HG03558 (cell line): ENCODE measurements at regions not wholly inside any gene's neighbourhood (a gene's known extent, or its start where the extent isn't known, plus 50 kb on each side); places are given as distances from the start of the nearest gene placed in this dataset.

Experiments used
- ATAC-seq: cut with Tn5 transposase; IDR thresholded peaks from one replicate; pipeline ENCODE4 v1.9.1; 2021; ENCODE audit warnings: moderate number of reproducible peaks; ENCODE audit not compliant: unreplicated experiment; ENCODE audit errors: extremely low read depth

DNA sequence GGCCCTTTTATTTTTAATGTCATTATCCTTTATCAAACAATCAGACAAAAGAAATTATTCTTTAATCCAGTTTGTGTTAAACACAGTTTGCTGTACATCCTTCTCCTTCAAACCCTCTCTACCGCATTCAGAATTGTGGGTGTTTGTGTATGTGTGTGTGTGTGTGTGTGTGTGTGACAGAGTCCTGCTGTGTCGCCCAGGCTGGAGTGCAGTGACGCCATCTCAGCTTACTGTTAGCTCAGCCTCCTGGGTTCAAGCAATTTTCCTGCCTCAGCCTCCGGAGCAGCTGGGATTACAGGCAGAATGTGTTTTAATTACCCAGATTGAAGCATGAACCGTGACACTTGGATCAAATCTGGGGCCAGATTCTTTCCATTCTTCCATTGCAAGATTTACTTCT is 723.7 kb downstream of the DCDC2C start:
- ATAC-seq, result no peak

DNA sequence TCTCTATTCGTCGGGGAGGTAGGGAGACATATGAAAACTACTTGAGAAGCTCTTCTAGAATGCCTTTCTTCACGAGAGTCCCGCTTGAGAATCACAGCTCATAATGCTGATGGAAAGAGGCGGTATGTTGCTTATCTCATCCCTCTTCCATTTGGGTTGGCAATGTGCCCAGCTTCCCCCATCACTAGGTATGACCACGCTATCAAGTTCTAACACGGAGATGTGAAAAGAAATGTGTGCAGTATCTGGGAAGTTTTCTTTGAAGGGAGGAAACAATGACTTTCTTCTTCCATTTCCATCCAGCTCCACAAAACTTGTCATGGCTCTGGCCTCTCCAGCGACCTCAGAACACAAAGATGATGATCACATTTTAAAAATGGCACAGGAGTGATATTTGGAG is 742.4 kb downstream of the DCDC2C start:
- ATAC-seq, result no peak

DNA sequence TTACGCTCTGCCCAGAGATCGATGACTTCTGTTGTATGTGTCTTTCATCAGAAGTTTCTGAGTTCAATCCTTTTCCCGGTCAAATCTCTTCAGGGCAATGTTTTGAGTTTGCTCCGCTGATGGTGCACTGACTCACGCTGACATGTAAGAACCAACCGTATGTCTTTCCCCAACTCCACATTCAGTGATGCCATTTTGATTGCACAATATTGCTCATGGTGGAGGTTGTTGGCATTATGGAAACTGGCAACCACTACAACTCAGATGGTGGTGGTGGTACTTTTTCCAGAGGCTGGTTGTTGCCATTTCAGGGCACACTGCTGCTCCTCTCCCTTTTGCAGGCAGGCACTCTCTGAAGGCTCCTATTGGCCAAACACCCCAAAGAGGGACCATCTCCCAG is 751.5 kb downstream of the DCDC2C start:
- no peak for ATAC-seq

DNA sequence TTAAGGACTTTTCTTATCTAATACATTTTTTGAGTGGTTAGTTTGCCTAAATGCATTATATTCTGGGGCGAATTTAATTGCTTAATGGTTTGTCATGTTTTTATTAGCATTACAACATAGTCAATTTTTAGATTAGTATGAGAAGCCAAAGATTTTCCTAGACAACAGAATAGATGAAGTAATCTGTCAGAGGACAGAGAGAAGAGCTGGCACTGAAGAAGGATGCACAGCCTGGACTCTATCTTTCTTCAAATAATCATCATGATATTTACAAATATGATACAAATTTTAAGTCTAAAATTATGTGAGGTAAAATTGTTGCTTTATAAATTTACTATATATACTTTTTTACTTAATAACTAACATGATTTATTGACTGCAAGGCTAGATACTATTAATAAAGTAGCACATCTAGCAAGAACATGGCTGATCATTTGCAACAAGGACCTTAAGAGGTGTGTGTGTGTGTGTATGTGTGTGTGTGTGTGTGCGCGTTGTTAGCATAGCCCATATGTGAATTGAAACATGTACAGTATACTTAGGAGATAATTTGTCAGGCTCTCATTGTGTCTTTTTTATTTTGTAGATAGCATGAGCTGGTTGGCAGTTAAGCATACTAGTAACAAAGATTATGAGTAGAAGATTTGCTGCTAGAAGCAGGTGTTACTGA is 752.2 kb downstream of the DCDC2C start:
- no peak for ATAC-seq

DNA sequence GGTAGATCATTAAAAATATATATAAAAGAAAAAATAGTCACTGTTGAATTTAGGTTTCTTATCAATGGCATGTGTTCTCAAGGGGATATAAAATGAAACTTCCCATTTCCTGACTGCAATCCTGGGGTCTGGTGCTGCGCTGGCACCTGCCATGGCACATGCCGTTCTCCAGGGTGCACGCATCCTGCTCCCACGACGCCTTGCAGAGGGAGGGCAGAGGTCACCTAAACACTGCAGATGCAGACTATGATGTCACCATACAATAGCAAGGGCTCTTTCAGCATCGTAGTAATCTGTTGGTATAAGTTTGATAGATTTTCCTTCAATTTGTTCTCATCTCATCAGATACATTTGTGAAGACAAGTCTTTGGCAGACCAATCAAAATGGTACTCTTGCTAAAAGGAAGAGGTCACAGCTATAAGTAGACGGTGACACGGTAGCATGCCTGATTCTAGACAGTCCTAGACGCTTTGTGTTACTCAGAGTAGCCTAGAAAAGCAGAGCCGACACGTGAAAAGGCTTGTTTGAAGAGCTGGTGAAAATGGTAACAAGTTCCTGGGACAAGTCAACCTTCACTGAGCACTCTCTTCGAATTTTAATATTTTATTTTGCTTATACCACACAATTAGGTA is 761.4 kb downstream of the DCDC2C start:
- ATAC-seq, result no peak

DNA sequence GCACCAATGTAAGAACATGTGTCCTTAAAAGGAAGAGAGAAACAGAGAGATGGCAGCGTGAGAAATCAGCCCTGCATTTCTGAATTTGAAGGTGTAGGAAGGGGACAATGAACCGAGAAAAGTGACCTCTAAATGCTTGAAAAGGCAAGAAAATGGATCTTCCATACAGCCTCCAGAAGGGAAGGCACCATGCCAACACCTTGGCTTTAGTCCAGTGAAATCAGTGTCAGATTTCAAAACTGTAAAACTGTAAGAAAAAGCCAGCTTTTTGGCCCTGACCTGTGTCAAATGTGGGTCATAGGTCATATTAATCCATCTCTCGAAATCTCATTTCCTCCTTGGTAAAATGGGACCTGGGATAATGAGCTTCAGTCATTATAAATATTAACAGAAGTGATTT is 762.3 kb downstream of the DCDC2C start:
- no peak for ATAC-seq

DNA sequence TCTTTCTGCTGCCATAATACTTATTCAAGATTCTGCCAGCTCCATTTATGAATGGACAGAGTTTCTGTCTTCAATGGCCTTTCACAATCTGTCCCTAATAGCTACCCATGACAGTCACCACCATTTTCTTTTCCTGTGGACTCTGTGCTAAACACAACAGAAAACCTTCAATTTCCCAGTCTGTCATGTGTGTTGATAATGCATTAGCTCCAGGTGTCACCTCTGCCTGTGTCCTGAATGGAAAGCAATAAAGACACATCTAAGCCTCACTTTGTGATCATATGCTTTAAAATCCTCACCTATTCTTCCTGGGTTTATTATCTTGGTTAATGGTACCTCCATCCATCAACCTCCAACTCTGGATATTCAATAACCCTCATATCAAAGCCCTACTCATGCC is 772.2 kb downstream of the DCDC2C start:
- ATAC-seq, result no peak

DNA sequence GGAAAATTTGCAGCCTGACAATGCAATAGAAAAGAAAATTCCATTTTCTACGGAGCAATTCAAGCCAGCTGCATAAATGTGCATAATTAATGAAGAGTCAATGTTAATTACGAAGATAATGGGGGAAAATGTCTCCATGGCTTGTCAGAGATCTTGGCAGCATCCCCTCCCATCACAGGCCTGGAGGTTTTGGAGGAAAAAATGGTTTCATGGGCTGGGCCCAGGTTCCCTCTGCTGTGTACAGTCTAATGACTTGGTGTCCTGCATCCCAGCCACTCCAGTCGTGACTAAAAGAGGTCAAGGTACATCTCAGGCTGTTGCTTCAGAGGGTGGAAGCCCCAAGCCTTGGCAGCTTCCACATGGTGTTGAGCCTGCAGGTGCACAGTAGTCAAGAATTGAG is 779.7 kb downstream of the DCDC2C start:
- no peak for ATAC-seq

DNA sequence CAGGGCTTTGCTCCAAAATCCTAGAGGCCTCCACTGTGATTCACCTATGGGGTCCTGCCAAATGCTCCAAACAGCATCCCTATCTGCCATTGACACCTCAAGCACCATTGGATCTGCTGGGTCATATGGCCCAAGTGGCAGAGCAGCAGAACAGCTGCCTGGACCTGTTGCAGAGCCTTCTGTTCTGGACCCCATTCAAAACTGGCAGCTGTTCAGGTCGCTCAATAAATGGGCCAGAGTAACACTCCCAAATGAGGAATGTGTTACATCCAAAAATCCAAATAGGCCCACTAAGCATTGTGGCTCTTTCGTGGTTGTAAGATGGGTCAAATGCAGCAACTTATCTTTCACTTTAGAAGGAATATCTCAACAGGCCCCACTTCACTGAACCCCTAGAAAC is 783.6 kb downstream of the DCDC2C start:
- ATAC-seq, result no peak

DNA sequence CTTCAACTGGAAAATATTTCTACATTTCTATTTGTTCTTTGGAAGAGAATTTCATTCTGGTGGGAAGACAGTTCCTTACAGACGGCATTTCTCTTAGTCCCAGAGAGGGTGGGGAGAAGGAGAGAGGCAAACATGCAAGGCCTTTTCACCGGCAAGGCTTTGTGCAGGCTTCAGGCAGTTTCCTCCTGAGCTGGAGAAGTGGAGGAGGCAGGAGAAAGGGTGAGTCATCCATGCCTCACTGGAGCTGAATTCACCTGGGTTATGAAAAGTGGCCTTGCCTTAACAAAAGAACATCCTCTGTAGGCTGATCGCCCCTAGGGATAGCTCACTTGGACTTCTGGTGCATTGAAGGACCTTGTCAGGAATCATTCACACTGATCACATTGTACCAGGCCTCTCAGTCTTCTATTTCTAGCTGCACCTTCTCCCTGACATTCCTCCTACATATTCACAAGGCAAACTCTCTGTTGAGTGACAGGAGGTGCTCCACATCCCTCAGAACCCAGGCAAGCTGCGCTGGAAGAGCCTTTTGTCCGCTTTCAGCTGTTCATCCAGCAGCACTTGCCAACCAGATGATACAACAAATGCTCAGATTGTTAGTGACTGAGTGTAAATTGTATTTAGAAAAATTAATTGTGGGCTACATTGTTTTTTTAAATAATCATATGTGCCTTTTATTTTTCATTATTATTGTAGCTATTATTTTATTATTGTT is 796.1 kb downstream of the DCDC2C start:
- ATAC-seq, result no peak

DNA sequence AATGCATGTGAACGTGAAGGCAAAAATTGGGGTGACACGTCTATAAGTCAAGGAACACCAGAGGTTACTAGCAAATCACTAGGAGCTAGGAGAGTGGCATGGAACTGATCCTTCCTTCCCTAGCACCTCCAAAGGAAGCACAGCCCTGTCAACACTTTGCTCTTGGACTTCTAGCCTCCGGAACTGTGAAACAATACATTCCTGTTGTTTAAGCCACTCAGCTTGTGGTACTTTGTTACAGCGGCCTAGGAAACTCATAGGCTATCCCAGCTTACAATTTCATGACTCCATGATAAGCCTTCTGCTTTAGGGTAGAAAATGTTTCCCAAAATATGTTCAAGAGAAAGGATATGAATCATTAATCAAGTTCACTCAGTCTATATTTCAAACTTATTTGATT is 798.1 kb downstream of the DCDC2C start:
- ATAC-seq, result no peak

DNA sequence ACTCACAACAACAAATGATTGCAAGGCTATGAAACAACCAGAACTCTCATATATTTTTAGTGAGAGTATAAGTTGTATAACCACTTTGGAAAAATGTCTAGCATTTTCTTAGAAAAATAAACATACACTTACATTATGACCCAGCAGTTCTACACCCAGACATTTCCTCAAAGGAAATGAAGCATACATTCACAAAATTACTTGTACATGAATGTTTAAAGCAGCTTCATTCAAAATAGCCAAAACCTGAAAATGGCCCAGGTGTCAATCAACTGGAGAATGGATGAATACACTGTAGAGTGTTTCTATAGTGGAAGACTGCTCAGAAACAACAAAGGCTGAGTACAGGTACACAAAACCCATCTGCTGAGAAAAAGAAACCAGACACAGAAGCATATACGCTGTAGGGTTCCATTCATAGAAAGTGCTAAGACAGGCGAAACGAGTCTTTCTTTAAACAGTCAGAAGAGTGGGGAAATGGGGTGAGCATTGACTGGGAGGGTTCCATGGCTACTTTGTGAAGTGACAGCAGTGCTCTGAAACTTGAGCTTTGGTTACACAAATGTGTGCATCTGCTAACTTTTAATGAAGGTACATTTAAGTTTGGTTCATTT is 799.0 kb downstream of the DCDC2C start:
- ATAC-seq, result no peak

DNA sequence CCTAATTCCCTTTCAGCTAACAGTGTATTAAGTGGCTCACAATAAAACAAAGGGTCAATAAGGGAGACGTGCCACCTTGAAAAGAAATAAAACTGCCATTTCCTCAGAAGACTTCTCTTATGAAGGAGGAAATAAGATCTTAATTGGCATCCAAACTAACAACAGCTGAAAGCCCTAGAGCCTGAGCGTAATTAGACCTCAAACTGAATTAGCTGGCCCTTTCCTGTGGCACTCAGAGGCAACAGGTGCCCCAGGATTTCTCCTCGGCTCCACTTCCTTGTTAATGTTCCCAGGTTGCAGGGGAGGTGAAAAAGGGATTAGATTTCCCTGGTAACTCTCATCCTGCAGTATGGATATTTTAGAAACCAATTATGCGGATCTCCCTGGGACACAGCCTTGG is 804.3 kb downstream of the DCDC2C start:
- ATAC-seq, result no peak

DNA sequence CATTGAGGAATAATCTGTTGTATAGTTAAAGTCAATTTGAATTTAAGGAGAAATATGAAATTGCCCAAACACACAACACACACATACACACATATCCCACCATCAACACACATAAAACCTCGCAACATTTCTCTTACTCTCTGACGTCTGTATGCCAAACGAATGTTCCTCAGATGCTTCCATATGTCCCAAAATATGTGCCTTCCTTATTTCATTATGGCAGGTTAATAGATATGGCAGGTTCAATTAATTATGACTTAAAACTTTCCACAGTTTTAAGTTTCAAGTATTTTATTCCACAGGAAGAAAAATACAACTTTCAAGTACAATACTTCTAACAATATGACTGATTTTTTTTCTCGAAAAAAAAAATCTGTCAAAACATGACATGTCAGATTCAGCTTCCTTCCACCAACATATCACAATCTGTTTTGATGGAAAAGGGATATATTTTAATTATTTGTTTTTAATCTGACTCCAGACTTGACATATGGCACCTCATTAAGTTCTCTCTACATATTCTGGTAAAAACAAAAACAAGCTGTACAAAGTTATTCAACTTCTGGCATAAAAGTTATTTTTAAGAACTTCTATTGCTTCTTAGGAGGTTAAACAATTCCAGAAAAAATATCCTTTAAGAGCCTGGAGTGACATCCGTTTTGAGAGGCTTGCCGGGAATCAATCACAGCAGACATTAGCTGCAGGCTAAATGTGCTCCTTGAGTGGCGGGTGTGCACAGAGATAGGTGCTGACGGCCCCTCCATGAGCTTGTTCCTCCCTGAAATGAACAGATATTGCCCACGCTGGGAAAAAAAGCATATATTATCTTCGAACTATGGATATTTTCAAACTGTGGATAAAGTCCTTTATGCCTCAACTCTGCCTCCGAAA is 812.7 kb downstream of the DCDC2C start:
- ATAC-seq, result no peak

DNA sequence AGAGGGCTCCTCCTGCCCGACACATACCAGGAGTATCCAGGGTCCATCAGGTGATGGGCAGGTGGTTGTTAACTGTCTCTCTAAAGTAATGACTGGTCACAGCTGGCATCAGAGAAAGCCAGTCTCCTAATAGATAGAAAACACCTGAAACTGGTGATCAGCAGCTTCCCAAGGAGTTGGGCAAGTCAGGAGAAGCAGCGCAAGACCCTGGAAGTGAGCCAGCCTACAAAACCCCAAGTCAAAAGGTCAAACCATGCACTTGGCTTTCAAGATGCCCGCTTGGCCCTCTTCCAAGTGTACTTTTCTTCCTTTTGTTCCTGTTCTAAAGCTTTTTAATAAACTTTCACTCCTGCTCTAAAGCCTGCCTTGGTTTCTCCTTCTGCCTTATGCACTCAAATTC is 815.2 kb downstream of the DCDC2C start:
- ATAC-seq, result no peak

DNA sequence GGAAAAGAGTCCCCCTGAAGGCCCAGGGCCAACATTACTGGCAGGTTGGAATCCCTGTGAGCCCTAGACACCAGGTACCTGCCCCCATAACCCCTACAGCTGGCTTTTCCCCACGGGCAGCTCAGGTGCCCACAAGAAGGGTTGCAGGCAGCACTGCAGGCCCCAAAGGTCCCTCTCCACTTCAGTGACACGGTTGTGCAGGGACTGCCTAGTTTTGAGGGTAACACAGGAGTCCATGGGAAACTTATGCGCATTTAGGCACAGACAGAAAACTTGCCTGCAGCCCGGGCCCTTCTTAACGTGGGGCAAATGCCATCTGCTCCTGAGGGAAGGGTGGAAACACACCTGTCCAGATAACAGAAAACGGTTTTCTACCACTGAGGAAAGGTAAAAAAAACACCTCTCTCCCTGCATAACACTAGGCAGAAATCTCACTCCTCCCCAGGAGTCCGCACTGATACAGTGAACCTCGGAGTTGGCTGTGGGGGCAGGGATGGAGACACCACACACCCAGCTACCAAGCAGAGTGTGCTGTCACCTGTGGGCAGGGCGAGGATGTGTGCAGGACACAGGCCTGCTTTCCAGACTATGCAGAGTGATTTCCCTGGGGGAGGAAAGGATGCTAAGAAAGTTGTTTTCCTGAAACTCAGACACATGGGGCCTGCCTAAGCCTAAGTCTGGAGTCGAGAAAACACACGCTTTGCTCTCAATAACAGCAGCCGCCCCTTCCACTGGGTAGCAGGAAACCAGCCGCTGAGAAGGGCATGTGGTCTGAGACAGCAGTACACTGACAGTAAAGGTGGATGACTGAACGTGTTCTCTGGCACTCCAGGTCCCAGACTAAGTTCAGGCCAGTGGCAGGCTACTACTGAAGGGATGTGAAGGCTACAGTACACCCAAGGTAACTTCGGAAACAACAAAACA is 819.4 kb downstream of the DCDC2C start:
- no peak for ATAC-seq

DNA sequence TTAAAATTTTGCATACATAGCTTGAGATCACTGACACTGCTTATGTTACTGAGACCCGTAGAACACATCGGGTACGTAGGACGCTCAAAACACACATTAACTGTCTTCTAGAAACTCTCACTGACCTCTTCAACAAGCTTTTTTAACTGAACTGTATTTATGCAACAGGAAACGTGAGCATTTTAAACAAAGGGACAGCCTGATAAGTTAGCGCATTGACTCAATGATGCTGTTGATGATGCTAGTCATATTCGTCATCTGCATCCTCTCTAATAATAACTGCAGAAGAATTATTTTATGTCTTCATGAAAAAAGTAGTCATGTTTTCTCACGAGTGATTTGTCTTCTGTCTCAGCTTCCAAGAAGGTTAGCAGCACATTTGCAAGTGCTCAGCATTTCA is 824.0 kb downstream of the DCDC2C start:
- ATAC-seq, result no peak

DNA sequence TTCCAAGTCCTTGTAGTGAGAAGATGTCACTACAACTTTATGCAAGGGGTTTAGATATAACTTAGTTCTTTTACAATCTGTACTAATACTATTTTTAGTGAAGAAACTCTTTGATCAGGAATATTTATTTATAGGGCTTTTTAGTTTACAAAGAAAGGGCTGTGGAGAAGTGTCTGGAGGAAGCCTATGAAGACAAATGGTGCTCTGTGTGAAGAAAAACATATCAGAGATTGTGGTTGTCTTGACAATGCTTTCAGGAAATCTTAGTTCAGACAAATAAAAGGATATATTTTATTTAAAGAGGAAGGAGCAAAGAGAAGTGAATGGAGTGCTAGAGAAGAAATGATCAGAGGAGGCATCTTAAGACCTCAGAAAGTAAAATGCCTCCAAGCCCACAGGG is 824.9 kb downstream of the DCDC2C start:
- ATAC-seq, result no peak

DNA sequence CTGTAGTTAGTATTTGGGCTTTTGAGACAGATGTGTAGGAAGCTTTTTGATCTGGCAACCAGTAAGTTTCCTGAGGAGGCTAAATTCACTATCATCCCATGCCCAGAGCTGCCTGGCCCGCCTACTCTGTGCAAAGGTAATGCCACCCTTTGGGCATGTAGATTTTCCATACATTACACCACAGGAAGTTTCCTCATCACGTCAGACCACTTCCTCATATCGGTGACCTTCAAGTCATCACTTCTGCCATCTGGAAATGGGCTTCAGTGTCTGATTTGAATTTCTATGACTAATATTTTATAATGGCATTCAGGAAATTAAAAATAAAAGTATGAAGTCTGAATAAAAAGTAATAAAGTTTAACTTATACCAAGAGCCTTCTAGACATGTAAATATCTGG is 825.4 kb downstream of the DCDC2C start:
- no peak for ATAC-seq
